Body of pancreas (tissue), 4 donors: ENCODE measurements at regions not wholly inside any gene's neighbourhood (a gene's known extent, or its start where the extent isn't known, plus 50 kb on each side); places are given as distances from the start of the nearest gene placed in this dataset.

Experiments
- CTCF ChIP-seq, 7 experiments: fragments of 450-650 bp in 4 of 7; fragments of 200-600 bp in 3 of 7; sonication (generic) in 3 of 7; IDR thresholded peaks; one replicate each; pipeline ENCODE4 v1.5.1; 2016 to 2019; ENCODE audit warnings: antibody characterized with exemption in 7 of 7
- POLR2A ChIP-seq, 3 donors: fragments of 450-650 bp; IDR thresholded peaks; one replicate each; pipeline ENCODE4 v1.6.1; 2016; ENCODE audit warnings: antibody characterized with exemption in 3 of 3, mild to moderate bottlenecking in 2 of 3

- TF ChIP-seq CTCF (IDR thresholded peaks at IDR 0.05) (no peak), POLR2A (IDR thresholded peaks at IDR 0.05) (no peak)
These were observed 167.6 kb upstream of the TMEM161B start for GRCh38 chr5:88436290-88436689.
